ENCODE measurements at regions not wholly inside any gene's neighbourhood (a gene's known extent, or its start where the extent isn't known, plus 50 kb on each side); places are given as distances from the start of the nearest gene placed in this dataset.

DNA sequence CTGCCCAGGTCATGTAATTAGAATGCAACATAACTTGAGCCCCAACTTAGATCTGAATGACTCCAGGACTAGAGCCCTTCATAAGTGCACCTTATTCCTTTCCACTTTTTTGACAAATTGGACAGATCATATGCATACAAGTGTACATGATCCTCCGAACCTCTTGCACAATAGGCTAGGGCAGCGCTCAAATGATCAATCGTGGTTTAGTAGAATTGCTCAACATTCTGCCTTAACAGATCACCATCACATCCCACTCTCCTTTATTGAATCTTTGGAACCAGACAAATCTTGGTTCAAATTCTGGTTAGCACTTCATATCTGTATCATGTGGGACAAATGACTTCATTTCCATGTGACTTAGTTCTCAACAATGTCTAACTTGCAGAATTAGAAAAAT, 106.8 kb upstream of the CDIN1 start:
- Histone ChIP-seq H3K4me1 (no peaks in the 10 kb centered on the region), H3K27ac (no peak overlapping the region), H3K27me3 (no peaks in the 10 kb centered on the region), H3K9me3 (no peaks in the 10 kb centered on the region), H3K4me3 (no peak overlapping the region), H3K36me3 (no peaks in the 10 kb centered on the region)
- no peak for ATAC-seq
- TF ChIP-seq, protein P1, sequence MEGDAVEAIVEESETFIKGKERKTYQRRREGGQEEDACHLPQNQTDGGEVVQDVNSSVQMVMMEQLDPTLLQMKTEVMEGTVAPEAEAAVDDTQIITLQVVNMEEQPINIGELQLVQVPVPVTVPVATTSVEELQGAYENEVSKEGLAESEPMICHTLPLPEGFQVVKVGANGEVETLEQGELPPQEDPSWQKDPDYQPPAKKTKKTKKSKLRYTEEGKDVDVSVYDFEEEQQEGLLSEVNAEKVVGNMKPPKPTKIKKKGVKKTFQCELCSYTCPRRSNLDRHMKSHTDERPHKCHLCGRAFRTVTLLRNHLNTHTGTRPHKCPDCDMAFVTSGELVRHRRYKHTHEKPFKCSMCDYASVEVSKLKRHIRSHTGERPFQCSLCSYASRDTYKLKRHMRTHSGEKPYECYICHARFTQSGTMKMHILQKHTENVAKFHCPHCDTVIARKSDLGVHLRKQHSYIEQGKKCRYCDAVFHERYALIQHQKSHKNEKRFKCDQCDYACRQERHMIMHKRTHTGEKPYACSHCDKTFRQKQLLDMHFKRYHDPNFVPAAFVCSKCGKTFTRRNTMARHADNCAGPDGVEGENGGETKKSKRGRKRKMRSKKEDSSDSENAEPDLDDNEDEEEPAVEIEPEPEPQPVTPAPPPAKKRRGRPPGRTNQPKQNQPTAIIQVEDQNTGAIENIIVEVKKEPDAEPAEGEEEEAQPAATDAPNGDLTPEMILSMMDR (IDR thresholded peaks at IDR 0.05), result no peak
- intact Hi-C loops (cut with DNase I), result no loop called here
- DNase-seq, result no peak

DNA sequence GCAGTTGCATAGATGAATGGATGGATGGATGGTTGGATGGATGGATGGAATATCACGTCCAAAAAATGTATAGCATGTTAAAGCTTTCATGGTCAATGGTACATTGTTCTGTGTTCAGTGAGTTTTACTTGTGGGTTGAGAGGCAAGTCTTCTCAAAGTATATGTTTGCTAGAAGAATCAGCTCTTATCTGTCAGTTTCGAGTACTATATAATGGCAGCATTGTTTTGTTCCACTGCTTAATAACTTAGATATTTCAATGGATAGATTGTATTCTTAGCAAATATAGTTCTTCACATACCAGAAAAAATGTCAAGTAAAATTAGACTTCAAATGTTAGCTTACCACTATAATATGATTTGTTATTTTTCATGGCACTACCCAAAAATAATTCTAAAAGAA, 100.9 kb upstream of the CDIN1 start:
- ATAC-seq (no peak), DNase-seq (no peak)
- TF ChIP-seq, protein P1 (IDR thresholded peaks at IDR 0.05), result no peak
- Histone ChIP-seq H3K27me3 (no peaks in the 10 kb centered on the region), H3K36me3 (no peaks in the 10 kb centered on the region), H3K4me3 (no peak overlapping the region), H3K27ac (no peak overlapping the region), H3K9me3 (no peaks in the 10 kb centered on the region), H3K4me1 (no peaks in the 10 kb centered on the region)
- intact Hi-C loops (cut with DNase I), result no loop called here

DNA sequence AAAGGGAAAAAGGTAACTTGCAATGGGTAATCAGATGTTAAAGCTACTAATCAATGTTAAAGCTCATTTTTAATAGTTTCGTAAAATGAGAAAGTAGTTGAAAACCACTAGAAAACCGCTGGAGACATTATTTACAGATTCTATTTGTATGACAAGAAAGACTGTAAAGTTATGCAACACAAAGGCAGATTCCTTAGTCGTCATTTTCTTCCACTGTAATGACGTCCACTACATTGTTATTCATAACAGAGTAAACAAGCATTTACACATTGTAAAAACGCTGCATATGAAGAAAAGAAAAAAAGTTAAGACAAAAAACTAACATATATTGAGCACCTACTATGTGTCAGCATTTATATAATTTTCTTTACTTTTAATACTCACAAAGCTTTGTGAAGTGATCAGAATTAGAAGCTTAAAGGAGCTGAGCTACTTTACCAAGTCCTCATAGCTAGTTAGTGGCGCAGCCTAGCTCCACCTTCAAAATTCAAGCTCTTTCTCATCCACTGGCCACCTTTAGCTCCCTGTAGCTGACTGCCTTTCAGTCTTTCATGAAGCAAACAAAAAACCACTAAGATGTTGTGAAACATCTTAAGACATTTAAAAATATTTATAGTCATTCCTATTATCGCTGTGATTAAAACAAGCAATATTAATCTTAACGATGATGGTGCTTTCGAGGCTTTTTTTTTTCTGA, 100.1 kb upstream of the CDIN1 start:
- intact Hi-C loops (cut with DNase I), result no loop called here
- Histone ChIP-seq H3K36me3 (no peaks in the 10 kb centered on the region), H3K4me3 (no peak overlapping the region), H3K4me1 (no peaks in the 10 kb centered on the region), H3K9me3 (no peaks in the 10 kb centered on the region), H3K27me3 (no peaks in the 10 kb centered on the region), H3K27ac (no peak overlapping the region)
- DNase-seq, result no peak
- TF ChIP-seq, protein P1 (IDR thresholded peaks at IDR 0.05), result no peak
- ATAC-seq, result no peak

DNA sequence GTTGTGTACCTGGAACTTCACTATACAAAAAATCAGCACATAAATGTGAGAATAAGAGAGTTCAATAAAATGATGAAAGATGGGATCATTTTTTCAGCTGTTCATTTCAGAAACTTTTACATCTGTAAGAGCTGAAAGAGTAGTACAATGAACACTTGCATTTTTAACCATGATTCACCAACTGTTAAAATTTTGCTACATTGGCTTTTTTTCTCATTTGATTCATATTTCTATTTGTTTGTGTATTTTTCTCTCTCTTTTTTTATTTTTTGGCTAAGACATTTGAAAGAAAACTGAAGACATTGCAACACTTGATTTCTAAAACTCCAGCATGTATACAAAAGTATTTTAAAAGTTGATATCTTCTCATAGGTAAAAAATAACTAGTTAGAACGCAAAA, 98.3 kb upstream of the CDIN1 start:
- Histone ChIP-seq H3K27me3 (no peaks in the 10 kb centered on the region), H3K9me3 (no peaks in the 10 kb centered on the region), H3K4me3 (no peak overlapping the region), H3K36me3 (no peaks in the 10 kb centered on the region), H3K27ac (no peak overlapping the region), H3K4me1 (no peaks in the 10 kb centered on the region)
- ATAC-seq, result no peak
- TF ChIP-seq, protein P1 (IDR thresholded peaks at IDR 0.05), result no peak
- intact Hi-C loops (cut with DNase I), result no loop called here
- no peak for DNase-seq

DNA sequence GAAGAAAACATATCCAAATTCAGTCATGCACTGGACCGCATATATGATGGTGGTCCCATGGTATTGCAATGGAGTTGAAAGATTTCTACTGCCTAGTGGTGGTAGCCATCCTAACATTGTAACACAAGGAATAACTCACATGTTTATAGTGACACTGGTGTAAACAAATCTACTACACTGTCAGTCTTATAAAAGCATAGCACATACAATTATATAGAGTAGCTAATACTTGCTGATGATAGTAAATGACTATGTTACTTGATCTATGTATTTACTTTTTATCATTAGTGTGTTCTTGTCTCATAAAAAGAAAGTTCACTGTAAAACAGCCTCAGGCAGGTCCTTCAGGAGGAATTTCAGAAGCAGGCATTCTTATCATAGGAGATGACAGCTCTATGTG, 96.0 kb upstream of the CDIN1 start:
- Histone ChIP-seq H3K27me3 (no peaks in the 10 kb centered on the region), H3K4me3 (no peak overlapping the region), H3K36me3 (no peaks in the 10 kb centered on the region), H3K27ac (no peak overlapping the region), H3K4me1 (no peaks in the 10 kb centered on the region), H3K9me3 (no peaks in the 10 kb centered on the region)
- no peak for ATAC-seq
- TF ChIP-seq, protein P1 (IDR thresholded peaks at IDR 0.05), result no peak
- intact Hi-C loops (cut with DNase I), result no loop called here
- DNase-seq, result no peak
